GM20000 (cell line): ENCODE measurements at regions not wholly inside any gene's neighbourhood (a gene's known extent, or its start where the extent isn't known, plus 50 kb on each side); places are given as distances from the start of the nearest gene placed in this dataset.

Experiments
- DNase-seq: peaks from one replicate; pipeline ENCODE4 v3.0.0; 2012; ENCODE audit warnings: low spot score
- CTCF ChIP-seq: IDR thresholded peaks from 2 replicates; pipeline ENCODE4 v1.5.1; 2012; ENCODE audit warnings: mild to moderate bottlenecking, control low read depth; ENCODE audit errors: extremely low read depth, missing control alignments

- no peak for TF ChIP-seq CTCF
Observed at GRCh38 chr9:12612211-12612770, 80.9 kb upstream of the TYRP1 start.

DNA sequence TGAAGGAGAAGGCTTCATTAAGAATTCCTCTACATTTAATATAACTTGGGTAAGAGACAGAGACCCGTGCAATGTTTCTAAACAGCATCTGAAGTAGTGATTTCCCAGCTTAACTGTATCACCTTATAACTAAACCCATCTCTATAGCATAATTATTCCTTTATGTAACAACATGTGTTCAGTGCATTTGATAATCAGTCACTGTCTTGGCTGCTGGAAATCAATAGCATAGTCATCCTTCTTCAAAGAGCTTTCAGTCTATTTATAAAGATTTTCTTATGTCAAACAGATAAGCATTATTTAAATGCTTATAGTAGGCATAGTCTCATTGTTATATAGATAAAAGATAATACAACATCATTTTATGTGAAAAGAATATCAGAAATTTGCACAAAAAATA is 80.1 kb upstream of the TYRP1 start:
- DNase-seq: no peak
- TF ChIP-seq CTCF: no peak

More at GRCh38 chr9:12612211-12612770, 80.9 kb upstream of the TYRP1 start:
- DNase-seq: no peak

DNA sequence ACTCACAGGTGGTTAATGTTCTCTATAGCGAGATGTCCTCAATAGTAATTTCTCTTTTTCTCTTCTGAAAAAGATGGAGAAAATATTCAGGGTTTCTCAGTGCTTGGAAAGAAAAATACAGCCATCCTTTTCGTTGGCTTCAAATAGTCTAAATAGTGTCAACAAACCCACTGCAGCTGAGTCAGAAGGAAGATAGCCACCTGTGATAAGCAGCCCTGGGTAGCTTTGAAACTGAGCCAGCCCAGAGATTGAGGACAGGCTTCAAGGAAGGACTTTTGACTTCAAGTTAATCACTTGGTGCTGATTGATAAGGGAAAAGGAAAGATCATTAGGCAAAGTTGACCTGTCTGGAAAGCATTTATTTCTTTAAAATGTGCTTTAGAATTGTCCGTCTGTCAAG is 78.7 kb upstream of the TYRP1 start:
- no peak for DNase-seq
- no peak for TF ChIP-seq CTCF

GRCh38 chr9:12618956-12619355 is 74.2 kb upstream of the TYRP1 start:
- DNase-seq: no peak
- no peak for TF ChIP-seq CTCF

- no peak for TF ChIP-seq CTCF
- no peak for DNase-seq
Observed at GRCh38 chr9:12625844-12626243, 67.3 kb upstream of the TYRP1 start.

DNA sequence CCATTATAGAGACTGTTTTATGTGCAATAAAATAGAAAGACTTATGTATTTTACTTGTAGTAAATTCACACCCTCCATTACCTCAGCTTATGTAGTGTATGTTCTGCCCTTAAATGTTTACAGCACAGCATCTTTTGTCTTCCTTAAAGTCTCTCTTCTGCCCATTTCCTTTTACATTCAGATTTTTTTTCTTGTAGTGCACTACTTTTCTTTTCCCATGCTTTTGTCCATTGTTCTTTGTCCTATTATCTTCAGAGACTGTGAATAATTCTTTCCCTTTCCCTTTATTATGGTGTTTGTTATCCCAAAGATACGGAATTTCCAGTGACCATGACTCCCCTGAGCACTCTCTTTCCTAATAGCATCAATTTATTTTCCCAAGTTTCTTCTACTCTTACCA is 66.1 kb upstream of the TYRP1 start:
- DNase-seq: no peak
- no peak for TF ChIP-seq CTCF

- no peak for TF ChIP-seq CTCF
- no peak for DNase-seq
Observed at GRCh38 chr9:12628546-12628945, 64.6 kb upstream of the TYRP1 start.
